ENCODE measurements at regions not wholly inside any gene's neighbourhood (a gene's known extent, or its start where the extent isn't known, plus 50 kb on each side); places are given as distances from the start of the nearest gene placed in this dataset.

- TF ChIP-seq CTCF (IDR thresholded peaks at IDR 0.05), result no peak
- no peak for TF ChIP-seq POLR2AphosphoS5 (IDR thresholded peaks at IDR 0.05)
- no peak for TF ChIP-seq POLR2A (IDR thresholded peaks at IDR 0.05)
Measured at GRCh38 chr12:132389026-132389425, 59.6 kb upstream of the GALNT9 start.
